Activated CD8-positive, alpha-beta memory T cell treated with anti-CD3 and anti-CD28 coated beads, Interleukin-2, amount 50 U/mL, for 24 hours (primary cell): ENCODE measurements at regions not wholly inside any gene's neighbourhood (a gene's known extent, or its start where the extent isn't known, plus 50 kb on each side); places are given as distances from the start of the nearest gene placed in this dataset.

Experiments
- DNase-seq: peaks from one replicate; pipeline ENCODE4 v3.0.0-alpha.2; 2020; ENCODE audit errors: extremely low read depth

- DNase-seq: no peak
Observed at GRCh38 chr11:128226106-128226716, 361.1 kb downstream of the ETS1 start.

- DNase-seq: no peak
Observed at GRCh38 chr11:128222245-128222884, 365.0 kb downstream of the ETS1 start.

- DNase-seq: no peak
Observed at GRCh38 chr11:128219731-128220120, 367.6 kb downstream of the ETS1 start.

GRCh38 chr11:128216198-128216597, 371.2 kb downstream of the ETS1 start:
- no peak for DNase-seq

- no peak for DNase-seq
Observed at GRCh38 chr11:128215238-128215882, 372.0 kb downstream of the ETS1 start.

GRCh38 chr11:128214263-128214662, 373.1 kb downstream of the ETS1 start:
- no peak for DNase-seq

- DNase-seq: no peak
Observed at GRCh38 chr11:128213461-128213860, 373.9 kb downstream of the ETS1 start.

- no peak for DNase-seq
Observed at GRCh38 chr11:128212324-128212723, 375.0 kb downstream of the ETS1 start.

GRCh38 chr11:128210148-128210940, 377.0 kb downstream of the ETS1 start:
- no peak for DNase-seq

- no peak for DNase-seq
Observed at GRCh38 chr11:128209138-128209435, 378.3 kb downstream of the ETS1 start.

GRCh38 chr11:128208329-128209137, 378.8 kb downstream of the ETS1 start:
- no peak for DNase-seq

- DNase-seq: no peak
Observed at GRCh38 chr11:128207861-128208321, 379.5 kb downstream of the ETS1 start.

- DNase-seq: no peak
Observed at GRCh38 chr11:128206461-128206860, 380.9 kb downstream of the ETS1 start.

- DNase-seq: no peak
Observed at GRCh38 chr11:128205796-128206195, 381.6 kb downstream of the ETS1 start.

- DNase-seq: no peak
Observed at GRCh38 chr11:128204898-128205297, 382.5 kb downstream of the ETS1 start.

- no peak for DNase-seq
Observed at GRCh38 chr11:128201801-128202200, 385.6 kb downstream of the ETS1 start.

- DNase-seq: no peak
Observed at GRCh38 chr11:128201009-128201408, 386.3 kb downstream of the ETS1 start.

GRCh38 chr11:128200467-128200866, 386.9 kb downstream of the ETS1 start:
- DNase-seq: no peak

GRCh38 chr11:128198216-128198772, 389.1 kb downstream of the ETS1 start:
- DNase-seq: no peak

GRCh38 chr11:128196235-128196634, 391.1 kb downstream of the ETS1 start:
- no peak for DNase-seq

GRCh38 chr11:128195756-128196155, 391.6 kb downstream of the ETS1 start:
- no peak for DNase-seq
